Endothelial cell of umbilical vein (primary cell): ENCODE measurements at regions not wholly inside any gene's neighbourhood (a gene's known extent, or its start where the extent isn't known, plus 50 kb on each side); places are given as distances from the start of the nearest gene placed in this dataset.

Source experiments
- CTCF ChIP-seq, 2 donors: IDR thresholded peaks; 1 replicate in 1 of 2; 2 replicates in 1 of 2; pipeline ENCODE4 v1.5.1; 2011; ENCODE audit warnings: low read length in 2 of 2, mild to moderate bottlenecking in 2 of 2, moderate library complexity in 2 of 2, control low read depth in 1 of 2, inconsistent platforms in 1 of 2, low read depth in 1 of 2; ENCODE audit not compliant: insufficient read depth in 1 of 2; ENCODE audit errors: extremely low read depth in 1 of 2
- EZH2 ChIP-seq: IDR thresholded peaks from 2 replicates; pipeline ENCODE4 v1.6.1; 2012; ENCODE audit warnings: borderline replicate concordance, low read depth, mild to moderate bottlenecking, moderate library complexity, low read length, inconsistent platforms; ENCODE audit not compliant: severe bottlenecking
- JUN ChIP-seq: IDR thresholded peaks from 2 replicates; pipeline ENCODE4 v1.6.1; 2011; ENCODE audit warnings: borderline replicate concordance, low read depth; ENCODE audit not compliant: insufficient read length, insufficient read depth
- MAX ChIP-seq: IDR thresholded peaks from 2 replicates; pipeline ENCODE4 v1.6.1; 2011; ENCODE audit not compliant: insufficient read depth, insufficient read length
- MYC ChIP-seq: IDR thresholded peaks from one replicate; pipeline ENCODE4 v1.6.1; 2011; ENCODE audit warnings: mild to moderate bottlenecking, low read depth, low read length
- POLR2A ChIP-seq: IDR thresholded peaks from 2 replicates; pipeline ENCODE4 v1.6.1; 2012; ENCODE audit warnings: low read depth, mild to moderate bottlenecking, control low read depth, low read length
- POLR2AphosphoS5 ChIP-seq: IDR thresholded peaks from 2 replicates; pipeline ENCODE4 v1.6.1; 2012; ENCODE audit warnings: low read depth, mild to moderate bottlenecking, control low read depth, low read length, moderate library complexity; ENCODE audit not compliant: insufficient read depth

GRCh38 chrX:149221230-149221629 is 283.9 kb downstream of the IDS start:
- TF ChIP-seq CTCF (IDR thresholded peaks at IDR 0.05; ENCODE audit: extremely low read depth in 1 of 2, insufficient read depth in 1 of 2, low read depth in 1 of 2, low read length in 2 of 2): no peak
- no peak for TF ChIP-seq POLR2AphosphoS5
- no peak for TF ChIP-seq JUN
- TF ChIP-seq POLR2A: no peak
- no peak for TF ChIP-seq EZH2
- no peak for TF ChIP-seq MAX
- TF ChIP-seq MYC: no peak
